Erythroblast (primary cell): ENCODE measurements at regions not wholly inside any gene's neighbourhood (a gene's known extent, or its start where the extent isn't known, plus 50 kb on each side); places are given as distances from the start of the nearest gene placed in this dataset.

Source experiments
- GATA1 ChIP-seq: IDR thresholded peaks from 2 replicates; pipeline ENCODE4 v1.6.1; 2011; ENCODE audit warnings: low read depth, mild to moderate bottlenecking, control low read depth, low read length, moderate library complexity
- POLR2A ChIP-seq: IDR thresholded peaks from 2 replicates; pipeline ENCODE4 v1.6.1; 2011; ENCODE audit warnings: mild to moderate bottlenecking, low read length

DNA sequence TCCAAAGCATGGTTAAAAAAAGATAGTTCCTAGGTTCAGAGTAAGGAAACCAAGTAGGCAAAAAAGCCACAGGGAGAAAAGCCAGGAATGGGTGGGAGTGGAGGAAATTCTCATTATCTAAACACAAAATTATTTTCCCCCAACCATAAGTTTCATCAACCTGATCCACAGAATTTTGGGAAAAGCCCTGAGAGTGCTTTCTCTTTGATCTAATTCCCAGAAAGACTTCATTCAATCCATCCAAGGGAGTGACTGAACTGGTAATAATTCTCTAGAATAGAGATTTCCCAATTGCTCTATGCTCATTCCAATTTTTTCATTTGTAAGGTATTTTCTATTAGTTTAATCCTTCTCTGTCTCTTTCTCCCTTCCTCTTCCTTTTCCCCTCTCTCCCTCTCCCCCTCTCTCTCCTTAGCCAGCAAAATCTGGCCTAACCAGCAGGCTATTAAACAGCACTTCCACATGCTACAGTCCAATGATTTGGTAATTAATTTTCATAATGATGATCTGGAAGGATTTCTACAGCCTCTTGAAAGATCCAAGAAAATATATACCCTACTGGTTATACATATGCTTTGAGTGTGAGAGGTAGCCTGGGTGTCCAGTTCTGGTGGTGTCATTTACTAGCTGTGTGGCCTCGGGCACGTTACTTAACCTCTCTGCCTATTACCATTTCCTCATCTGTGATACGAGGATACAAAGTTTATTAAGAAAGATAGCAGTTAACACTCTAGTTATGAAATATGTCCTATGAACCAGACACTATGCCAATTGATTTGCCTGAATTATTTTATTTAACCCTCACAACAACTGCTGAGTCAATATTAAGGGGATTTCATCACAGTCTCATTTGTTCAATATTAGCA, 251.5 kb upstream of the RASGEF1B start:
- TF ChIP-seq POLR2A (no peak), GATA1 (no peak)
